ENCODE measurements at regions not wholly inside any gene's neighbourhood (a gene's known extent, or its start where the extent isn't known, plus 50 kb on each side); places are given as distances from the start of the nearest gene placed in this dataset.
A peak's percentile ranks its signal among the peaks of the same experiment; 100 is the strongest.
"Not testable (repeated sequence)": the region's sequence is repeated elsewhere in the genome, so short reads cannot be mapped to it uniquely, and the experiment has no call there.

DNA sequence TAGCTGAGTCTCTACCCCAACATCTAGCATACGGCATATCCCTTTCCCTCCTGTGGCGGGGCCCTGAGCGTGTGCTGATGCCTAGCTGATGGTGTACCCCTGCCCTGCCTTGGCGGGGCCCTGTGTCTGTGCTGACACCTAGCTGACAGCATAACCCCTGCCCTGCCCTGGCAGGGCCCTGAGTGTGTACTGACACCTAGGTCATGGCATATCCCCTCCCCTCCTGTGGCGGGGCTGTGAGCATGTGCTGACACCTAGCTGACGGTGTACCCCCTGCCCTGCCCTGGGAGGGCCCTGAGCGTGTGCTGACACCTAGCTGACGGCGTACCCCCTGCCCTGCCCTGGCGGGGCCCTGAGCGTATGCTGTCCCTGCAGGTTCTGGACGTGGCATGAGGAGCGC, 414.0 kb upstream of the AMELY start:
- Mint-ChIP-seq H3K27ac (peak overlapping the region; percentile 44), H3K9me3 (no peaks in the 10 kb centered on the region), H3K36me3 (peaks cover 41% of the 10 kb centered on the region), H3K4me3 (no peak overlapping the region), H3K27me3 (no peaks in the 10 kb centered on the region), H3K4me1 (peaks cover 17% of the 10 kb centered on the region)
- no peak for ATAC-seq

DNA sequence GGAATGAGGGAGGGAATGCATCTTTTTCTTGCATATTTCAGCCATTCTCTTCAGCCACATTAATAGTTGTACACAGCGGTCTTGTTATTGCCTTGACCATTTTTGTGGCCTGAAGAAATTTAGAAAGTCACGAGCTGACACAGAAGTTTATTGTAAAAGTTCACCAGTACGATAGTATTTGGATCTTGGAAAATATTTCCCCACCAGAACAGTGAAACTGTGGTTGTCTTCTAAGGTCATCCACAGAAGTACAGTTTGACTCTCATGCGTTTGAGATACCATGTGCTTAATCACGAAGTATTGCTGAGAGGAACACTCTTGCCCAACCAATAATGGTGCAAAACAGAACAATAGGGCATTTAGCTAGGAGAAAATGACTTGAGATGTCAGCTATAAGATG, 409.2 kb upstream of the AMELY start:
- Mint-ChIP-seq H3K4me1 (peaks cover 33% of the 10 kb centered on the region), H3K36me3 (peaks cover 38% of the 10 kb centered on the region), H3K9me3 (no peaks in the 10 kb centered on the region), H3K4me3 (no peak overlapping the region), H3K27me3 (no peaks in the 10 kb centered on the region), H3K27ac (no peak overlapping the region)
- ATAC-seq: no peak

- not testable (repeated sequence) for ATAC-seq, H3K27ac Mint-ChIP-seq, H3K9me3 Mint-ChIP-seq, H3K27me3 Mint-ChIP-seq, H3K4me3 Mint-ChIP-seq
- H3K4me1 Mint-ChIP-seq: peaks cover 27% of the 10 kb centered on the region
- peaks cover 32% of the 10 kb centered on the region for H3K36me3 Mint-ChIP-seq
These were observed 408.6 kb upstream of the AMELY start for GRCh38 chrY:7320171-7320570.

DNA sequence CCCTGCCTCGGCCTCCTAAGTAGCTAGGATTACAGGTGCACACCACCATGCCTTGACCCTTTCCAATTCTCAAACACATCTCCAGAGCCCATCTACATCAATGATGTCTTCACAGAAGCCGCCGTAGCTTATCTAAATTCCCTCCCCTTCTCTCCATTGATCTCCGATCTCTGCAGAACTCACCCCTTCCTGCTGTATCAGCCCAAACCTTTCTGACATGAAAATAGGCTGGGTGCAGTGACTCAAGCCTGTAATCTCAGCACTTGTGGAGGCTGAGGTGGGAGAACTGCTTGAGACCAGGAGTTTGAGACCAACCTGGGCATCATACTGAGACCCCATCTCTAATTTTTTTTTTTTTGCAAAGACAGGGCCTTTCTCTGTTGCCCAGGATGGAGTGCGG, 406.6 kb upstream of the AMELY start:
- ATAC-seq: no peak
- H3K4me3 Mint-ChIP-seq: no peak overlapping the region
- H3K27ac Mint-ChIP-seq: no peak overlapping the region
- no peaks in the 10 kb centered on the region for H3K27me3 Mint-ChIP-seq
- peaks cover 31% of the 10 kb centered on the region for H3K36me3 Mint-ChIP-seq
- H3K4me1 Mint-ChIP-seq: peaks cover 36% of the 10 kb centered on the region
- no peaks in the 10 kb centered on the region for H3K9me3 Mint-ChIP-seq

- Mint-ChIP-seq H3K4me3 (no peak overlapping the region), H3K4me1 (peaks cover 38% of the 10 kb centered on the region), H3K27ac (no peak overlapping the region), H3K9me3 (no peaks in the 10 kb centered on the region), H3K27me3 (no peaks in the 10 kb centered on the region), H3K36me3 (peaks cover 28% of the 10 kb centered on the region)
- no peak for ATAC-seq
These were observed 406.0 kb upstream of the AMELY start for GRCh38 chrY:7317571-7317970.

GRCh38 chrY:7310482-7311269, 399.1 kb upstream of the AMELY start:
- peaks cover 24% of the 10 kb centered on the region for H3K36me3 Mint-ChIP-seq

DNA sequence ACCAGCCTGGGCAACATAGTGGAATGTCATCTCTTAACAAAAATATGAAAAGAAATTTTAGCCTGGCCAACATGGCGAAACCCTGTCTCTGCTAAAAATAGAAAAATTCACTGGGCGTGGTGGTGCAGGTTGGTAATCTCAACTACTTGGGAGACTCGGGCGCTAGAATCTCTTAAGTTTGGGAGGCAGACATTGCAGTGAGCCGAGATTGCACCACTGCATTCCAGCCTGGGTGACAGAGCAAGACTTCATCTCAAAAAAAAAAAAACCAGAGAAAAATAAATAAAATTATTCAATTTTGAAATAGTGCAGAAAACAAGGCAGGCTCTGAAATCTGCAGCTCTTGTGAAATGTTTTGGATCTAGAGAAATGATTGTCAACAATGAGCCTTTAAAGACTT, 397.3 kb upstream of the AMELY start:
- ATAC-seq: no peak
- Mint-ChIP-seq H3K27ac (no peak overlapping the region), H3K4me1 (peaks cover 25% of the 10 kb centered on the region), H3K27me3 (no peaks in the 10 kb centered on the region), H3K9me3 (no peaks in the 10 kb centered on the region), H3K36me3 (peaks cover 33% of the 10 kb centered on the region), H3K4me3 (no peak overlapping the region)

More at GRCh38 chrY:7310482-7311269, 399.1 kb upstream of the AMELY start:
- H3K4me3 Mint-ChIP-seq: no peak overlapping the region
- H3K27ac Mint-ChIP-seq: no peak overlapping the region
- H3K9me3 Mint-ChIP-seq: no peaks in the 10 kb centered on the region
- H3K27me3 Mint-ChIP-seq: no peaks in the 10 kb centered on the region
- H3K4me1 Mint-ChIP-seq: peaks cover 27% of the 10 kb centered on the region
- peak; percentile 58 for ATAC-seq

- peak overlapping the region; percentile 25 for H3K27ac Mint-ChIP-seq
- no peaks in the 10 kb centered on the region for H3K9me3 Mint-ChIP-seq
- no peaks in the 10 kb centered on the region for H3K27me3 Mint-ChIP-seq
- peaks cover 25% of the 10 kb centered on the region for H3K4me1 Mint-ChIP-seq
- peaks cover 29% of the 10 kb centered on the region for H3K36me3 Mint-ChIP-seq
- ATAC-seq: no peak
- H3K4me3 Mint-ChIP-seq: no peak overlapping the region
These were observed 390.8 kb upstream of the AMELY start for GRCh38 chrY:7302306-7302705.

GRCh38 chrY:7299960-7300359, 388.4 kb upstream of the AMELY start:
- peaks cover 32% of the 10 kb centered on the region for H3K4me1 Mint-ChIP-seq
- peaks cover 18% of the 10 kb centered on the region for H3K36me3 Mint-ChIP-seq
- no peaks in the 10 kb centered on the region for H3K27me3 Mint-ChIP-seq
- H3K4me3 Mint-ChIP-seq: no peak overlapping the region
- H3K9me3 Mint-ChIP-seq: no peaks in the 10 kb centered on the region
- ATAC-seq: no peak
- H3K27ac Mint-ChIP-seq: peak overlapping the region; percentile 47

DNA sequence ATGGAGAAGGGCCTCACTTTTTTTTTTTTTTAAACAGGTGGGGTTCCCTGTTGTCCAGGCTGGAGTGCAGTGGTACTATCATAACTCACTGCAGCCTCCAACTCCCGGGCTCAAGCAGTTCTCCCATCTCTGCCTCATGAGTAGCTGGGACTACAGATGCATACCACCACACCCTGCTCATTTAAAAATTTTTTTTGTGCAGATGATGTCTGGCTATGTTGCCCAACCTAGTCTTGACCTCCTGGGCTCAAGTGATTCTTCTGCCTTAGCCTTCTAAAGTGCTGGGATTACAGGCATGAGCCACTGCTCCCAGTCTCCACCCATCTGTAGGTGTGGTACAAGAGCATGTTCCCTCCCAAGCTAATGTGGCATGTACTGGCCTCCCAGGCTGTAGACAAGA, 380.6 kb upstream of the AMELY start:
- ATAC-seq: no peak
- H3K36me3 Mint-ChIP-seq: no peaks in the 10 kb centered on the region
- peaks cover 34% of the 10 kb centered on the region for H3K4me1 Mint-ChIP-seq
- peak overlapping the region; percentile 37 for H3K27ac Mint-ChIP-seq
- H3K4me3 Mint-ChIP-seq: no peak overlapping the region
- no peaks in the 10 kb centered on the region for H3K27me3 Mint-ChIP-seq
- H3K9me3 Mint-ChIP-seq: no peaks in the 10 kb centered on the region

DNA sequence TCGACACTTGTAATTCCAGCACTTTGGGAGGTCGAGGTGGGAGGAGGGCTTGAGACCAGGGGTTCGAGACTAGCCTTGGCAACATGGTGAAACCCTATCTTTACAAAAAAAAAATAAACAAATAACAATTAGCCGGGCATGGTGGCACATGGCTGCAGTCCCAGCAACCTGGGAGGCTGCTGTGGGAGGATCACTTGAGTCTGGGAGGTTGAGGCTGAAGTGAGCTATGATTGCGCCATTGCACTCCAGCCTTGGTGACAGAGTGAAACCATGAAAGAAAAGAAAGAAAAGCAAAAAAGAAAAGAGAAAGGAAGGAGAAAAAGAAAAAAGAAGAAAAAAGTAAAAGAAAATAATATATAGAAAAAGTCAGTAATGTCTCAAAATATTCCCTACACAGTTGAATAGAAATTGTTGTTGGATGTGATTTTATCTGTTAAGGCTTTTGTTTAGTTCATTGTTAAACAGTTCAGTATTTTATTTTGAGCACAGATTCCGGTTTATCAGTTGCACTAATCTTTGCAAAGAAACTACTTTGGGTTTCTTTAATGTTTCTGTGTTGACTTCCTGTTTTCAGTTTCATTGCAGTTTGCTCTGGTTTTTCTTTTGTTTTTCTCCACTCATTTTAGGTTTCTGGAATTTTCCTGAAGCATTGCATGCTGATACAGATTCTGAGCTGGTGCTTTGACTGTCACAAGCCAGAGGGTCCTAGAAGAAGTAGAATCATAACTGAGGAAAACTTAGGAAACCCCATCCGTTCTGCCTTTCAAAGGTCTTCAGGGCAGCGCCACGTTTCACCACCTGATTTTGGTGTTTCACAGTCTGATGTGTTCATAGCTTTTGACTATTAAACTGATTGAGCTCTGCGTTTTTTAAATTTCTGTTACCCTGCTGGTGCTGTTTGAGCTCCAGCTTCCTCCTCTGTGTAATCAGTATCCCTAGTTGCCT, 378.6 kb upstream of the AMELY start:
- ATAC-seq: no peak
- Mint-ChIP-seq H3K27ac (peak overlapping the region; percentile 89), H3K4me1 (peaks cover 27% of the 10 kb centered on the region), H3K9me3 (no peaks in the 10 kb centered on the region), H3K4me3 (peak overlapping the region; percentile 82), H3K27me3 (no peaks in the 10 kb centered on the region), H3K36me3 (no peaks in the 10 kb centered on the region)

DNA sequence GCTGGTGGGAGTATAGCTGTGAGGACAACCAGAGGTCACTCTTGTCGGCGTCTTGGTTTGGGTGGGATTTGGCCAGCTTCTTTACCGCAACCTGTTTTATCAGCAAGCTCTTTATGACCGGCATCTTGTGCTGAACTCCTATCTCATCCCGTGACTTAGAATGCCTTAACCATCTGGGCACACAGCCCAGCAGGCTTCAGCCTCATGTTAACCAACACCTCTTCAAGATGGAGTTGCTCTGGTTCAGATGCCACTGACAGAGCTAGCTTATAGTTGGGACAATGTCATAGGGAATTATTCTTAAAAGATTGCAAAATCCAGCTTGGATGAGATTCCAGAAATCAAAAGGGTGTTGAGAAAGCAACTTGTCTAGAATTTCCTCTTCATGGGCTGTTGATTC, 377.1 kb upstream of the AMELY start:
- Mint-ChIP-seq H3K9me3 (no peaks in the 10 kb centered on the region), H3K36me3 (peaks cover 4% of the 10 kb centered on the region), H3K27me3 (no peaks in the 10 kb centered on the region), H3K27ac (peak overlapping the region; percentile 89), H3K4me1 (peaks cover 31% of the 10 kb centered on the region), H3K4me3 (no peak overlapping the region)
- no peak for ATAC-seq

GRCh38 chrY:7287963-7288362, 376.4 kb upstream of the AMELY start:
- H3K4me3 Mint-ChIP-seq, H3K36me3 Mint-ChIP-seq, ATAC-seq: not testable (repeated sequence)

GRCh38 chrY:7285388-7285787, 373.8 kb upstream of the AMELY start:
- Mint-ChIP-seq H3K4me1 (peaks cover 34% of the 10 kb centered on the region), H3K4me3 (no peak overlapping the region), H3K27ac (no peak overlapping the region), H3K9me3 (no peaks in the 10 kb centered on the region), H3K36me3 (peaks cover 5% of the 10 kb centered on the region), H3K27me3 (no peaks in the 10 kb centered on the region)
- no peak for ATAC-seq

More at GRCh38 chrY:7287963-7288362, 376.4 kb upstream of the AMELY start:
- Mint-ChIP-seq H3K4me1 (peaks cover 38% of the 10 kb centered on the region), H3K27ac (peak overlapping the region; percentile 46)
- H3K27me3 Mint-ChIP-seq, H3K9me3 Mint-ChIP-seq: not testable (repeated sequence)

- Mint-ChIP-seq H3K4me1 (peaks cover 26% of the 10 kb centered on the region), H3K9me3 (no peaks in the 10 kb centered on the region), H3K27me3 (no peaks in the 10 kb centered on the region), H3K36me3 (peaks cover 5% of the 10 kb centered on the region), H3K4me3 (no peak overlapping the region), H3K27ac (peak overlapping the region; percentile 62)
- no peak for ATAC-seq
These were observed 371.4 kb upstream of the AMELY start for GRCh38 chrY:7283001-7283400.
